ENCODE measurements at regions not wholly inside any gene's neighbourhood (a gene's known extent, or its start where the extent isn't known, plus 50 kb on each side); places are given as distances from the start of the nearest gene placed in this dataset.
A peak's percentile ranks its signal among the peaks of the same experiment; 100 is the strongest.

- no peak for TF ChIP-seq ZFX (IDR thresholded peaks at IDR 0.05; ENCODE audit: borderline replicate concordance)
- TF ChIP-seq CTCF (IDR thresholded peaks at IDR 0.05): no peak
- no peak overlapping the region for H3K27ac ChIP-seq
Observed at GRCh38 chr18:31237142-31237541, 74.5 kb upstream of the DSC1 start.

- TF ChIP-seq ZFX (IDR thresholded peaks at IDR 0.05; ENCODE audit: borderline replicate concordance) (no peak), CTCF (IDR thresholded peaks at IDR 0.05) (no peak)
- H3K27ac ChIP-seq: peak overlapping the region; percentile 90
Observed at GRCh38 chr18:31241425-31241824, 76.5 kb upstream of the DSG1 start.

GRCh38 chr18:31241900-31242409, 76.0 kb upstream of the DSG1 start:
- peak overlapping the region; percentile 90 for H3K27ac ChIP-seq
- TF ChIP-seq ZFX (IDR thresholded peaks at IDR 0.05; ENCODE audit: borderline replicate concordance): no peak
- peak; percentile 77 for TF ChIP-seq CTCF (IDR thresholded peaks at IDR 0.05)

- peak overlapping the region; percentile 90 for H3K27ac ChIP-seq
- TF ChIP-seq CTCF (IDR thresholded peaks at IDR 0.05): no peak
Observed at GRCh38 chr18:31243740-31244512, 74.0 kb upstream of the DSG1 start.

- TF ChIP-seq ZFX (IDR thresholded peaks at IDR 0.05; ENCODE audit: borderline replicate concordance) (no peak), CTCF (IDR thresholded peaks at IDR 0.05) (no peak)
- peak overlapping the region; percentile 90 for H3K27ac ChIP-seq
Observed at GRCh38 chr18:31244771-31245394, 73.1 kb upstream of the DSG1 start.

GRCh38 chr18:31245820-31246219, 72.1 kb upstream of the DSG1 start:
- no peak overlapping the region for H3K27ac ChIP-seq
- TF ChIP-seq ZFX (IDR thresholded peaks at IDR 0.05; ENCODE audit: borderline replicate concordance) (no peak), CTCF (IDR thresholded peaks at IDR 0.05) (no peak)

GRCh38 chr18:31246460-31246859, 71.5 kb upstream of the DSG1 start:
- no peak overlapping the region for H3K27ac ChIP-seq
- no peak for TF ChIP-seq ZFX (IDR thresholded peaks at IDR 0.05; ENCODE audit: borderline replicate concordance)
- TF ChIP-seq CTCF (IDR thresholded peaks at IDR 0.05): no peak

Data from 22Rv1 (cell line).